NB4 (cell line): ENCODE measurements at regions not wholly inside any gene's neighbourhood (a gene's known extent, or its start where the extent isn't known, plus 50 kb on each side); places are given as distances from the start of the nearest gene placed in this dataset.

Experiments
- CTCF ChIP-seq: IDR thresholded peaks from one replicate; pipeline ENCODE4 v1.5.1; 2012; ENCODE audit warnings: low read depth, low read length
- MAX ChIP-seq: IDR thresholded peaks from 2 replicates; pipeline ENCODE4 v1.6.1; 2011; ENCODE audit warnings: low read depth, low read length
- MYC ChIP-seq: IDR thresholded peaks from 2 replicates; pipeline ENCODE4 v1.6.1; 2011; ENCODE audit warnings: low read depth, low read length
- POLR2A ChIP-seq: IDR thresholded peaks from 2 replicates; pipeline ENCODE4 v1.6.1; 2011; ENCODE audit warnings: mild to moderate bottlenecking; ENCODE audit not compliant: insufficient read length; ENCODE audit errors: extremely low read depth

- TF ChIP-seq MYC (no peak), POLR2A (no peak), CTCF (no peak), MAX (no peak)
These were observed 163.0 kb downstream of the ABCA8 start for GRCh38 chr17:68792042-68792685.
